Thoracic aorta (tissue), 2 donors: ENCODE measurements at regions not wholly inside any gene's neighbourhood (a gene's known extent, or its start where the extent isn't known, plus 50 kb on each side); places are given as distances from the start of the nearest gene placed in this dataset.

Experiments
- ATAC-seq: fragments of 150-250 bp; one replicate; pipeline ENCODE4 v1.8.0; 2017; ENCODE audit warnings: low read depth; ENCODE audit not compliant: insufficient number of reproducible peaks, low FRiP score
- DNase-seq: peaks from one replicate; pipeline ENCODE4 v3.0.0-alpha.2; 2020; ENCODE audit warnings: low spot score
- H3K27ac ChIP-seq, 2 donors: fragments of 200-600 bp; sonication (generic); 1 replicate in 1 of 2; 2 replicates in 1 of 2; pipeline ENCODE4 v1.5.1; 2016; ENCODE audit warnings: mild to moderate bottlenecking in 2 of 2, moderate library complexity in 2 of 2
- H3K27me3 ChIP-seq: fragments of 200-600 bp; sonication (generic); replicated peaks from 2 replicates; pipeline ENCODE4 v1.6.0; 2016; ENCODE audit warnings: mild to moderate bottlenecking; ENCODE audit not compliant: insufficient read depth
- H3K36me3 ChIP-seq: fragments of 200-600 bp; sonication (generic); one replicate; pipeline ENCODE4 v1.5.1; 2016
- H3K4me1 ChIP-seq, 2 donors: fragments of 200-600 bp; sonication (generic); 1 replicate in 1 of 2; 2 replicates in 1 of 2; pipeline versions ENCODE4 v1.5.1 to v1.6.0; 2016; ENCODE audit warnings: low read depth in 2 of 2, mild to moderate bottlenecking in 1 of 2; ENCODE audit not compliant: control insufficient read depth in 1 of 2
- H3K4me3 ChIP-seq: fragments of 200-600 bp; sonication (generic); 2 replicates; pipeline ENCODE4 v1.5.1; 2016; ENCODE audit warnings: mild to moderate bottlenecking
- H3K9me3 ChIP-seq: fragments of 200-600 bp; sonication (generic); 2 replicates; pipeline ENCODE4 v1.5.1; 2016
- CTCF ChIP-seq: fragments of 200-600 bp; sonication (generic); IDR thresholded peaks from one replicate; pipeline ENCODE4 v1.5.1; 2019; ENCODE audit warnings: antibody characterized with exemption

- no peak for ATAC-seq
- peaks cover 7% of the 10 kb centered on the region for H3K9me3 ChIP-seq
- H3K27ac ChIP-seq: no peak overlapping the region
- H3K4me3 ChIP-seq: no peak overlapping the region
- no peak for DNase-seq
- no peaks in the 10 kb centered on the region for H3K4me1 ChIP-seq
- H3K27me3 ChIP-seq: no peaks in the 10 kb centered on the region
- H3K36me3 ChIP-seq: no peaks in the 10 kb centered on the region
- no peak for TF ChIP-seq CTCF
These were observed 310.0 kb upstream of the PCDH10 start for GRCh38 chr4:132839070-132839469.

GRCh38 chr4:132859929-132860328, 289.2 kb upstream of the PCDH10 start:
- H3K27ac ChIP-seq: no peak overlapping the region
- TF ChIP-seq CTCF: no peak

GRCh38 chr4:132860976-132861375, 288.1 kb upstream of the PCDH10 start:
- H3K4me1 ChIP-seq: no peaks in the 10 kb centered on the region
- H3K4me3 ChIP-seq: no peak overlapping the region
- TF ChIP-seq CTCF: no peak
- no peaks in the 10 kb centered on the region for H3K36me3 ChIP-seq
- no peak overlapping the region for H3K27ac ChIP-seq
- ATAC-seq (no peak), DNase-seq (no peak)
- H3K27me3 ChIP-seq: no peaks in the 10 kb centered on the region
- H3K9me3 ChIP-seq: no peaks in the 10 kb centered on the region

More at GRCh38 chr4:132859929-132860328, 289.2 kb upstream of the PCDH10 start:
- no peaks in the 10 kb centered on the region for H3K36me3 ChIP-seq
- DNase-seq (no peak), ATAC-seq (no peak)
- no peaks in the 10 kb centered on the region for H3K9me3 ChIP-seq
- H3K27me3 ChIP-seq: no peaks in the 10 kb centered on the region
- H3K4me1 ChIP-seq: no peaks in the 10 kb centered on the region
- no peak overlapping the region for H3K4me3 ChIP-seq

GRCh38 chr4:132863619-132864018, 285.5 kb upstream of the PCDH10 start:
- no peak for DNase-seq
- ATAC-seq: no peak
- Histone ChIP-seq H3K4me1 (no peaks in the 10 kb centered on the region), H3K27ac (no peak overlapping the region), H3K36me3 (no peaks in the 10 kb centered on the region), H3K4me3 (no peak overlapping the region), H3K27me3 (no peaks in the 10 kb centered on the region), H3K9me3 (no peaks in the 10 kb centered on the region)
- no peak for TF ChIP-seq CTCF

- no peak for DNase-seq
- no peak for ATAC-seq
- no peaks in the 10 kb centered on the region for H3K36me3 ChIP-seq
- H3K9me3 ChIP-seq: no peaks in the 10 kb centered on the region
- no peaks in the 10 kb centered on the region for H3K27me3 ChIP-seq
- H3K4me1 ChIP-seq: no peaks in the 10 kb centered on the region
- TF ChIP-seq CTCF: no peak
- no peak overlapping the region for H3K27ac ChIP-seq
- H3K4me3 ChIP-seq: no peak overlapping the region
These were observed 283.6 kb upstream of the PCDH10 start for GRCh38 chr4:132865458-132865857.
